ENCODE measurements at regions not wholly inside any gene's neighbourhood (a gene's known extent, or its start where the extent isn't known, plus 50 kb on each side); places are given as distances from the start of the nearest gene placed in this dataset.

DNA sequence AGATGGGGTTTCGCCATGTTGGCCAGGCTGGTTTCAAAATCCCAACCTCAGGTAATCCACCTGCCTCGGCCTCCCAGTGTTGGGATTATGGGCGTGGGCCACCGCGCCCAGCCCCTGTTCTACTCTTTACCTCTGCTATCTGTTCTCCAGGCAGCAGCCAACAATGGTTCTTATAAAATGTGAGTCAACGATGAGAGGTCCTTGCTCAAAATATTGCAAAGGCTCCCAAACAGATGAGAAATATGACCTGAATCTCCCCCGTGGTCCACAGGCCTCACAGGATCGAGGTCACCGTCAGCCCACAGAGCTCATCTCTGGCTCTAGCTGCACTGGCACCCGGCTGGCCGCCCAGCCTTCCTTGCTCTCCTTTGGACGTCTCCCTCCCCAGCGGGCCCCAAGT is 62.0 kb upstream of the EGFR start:
- no peak for DNase-seq (ENCODE audit: low spot score)

DNA sequence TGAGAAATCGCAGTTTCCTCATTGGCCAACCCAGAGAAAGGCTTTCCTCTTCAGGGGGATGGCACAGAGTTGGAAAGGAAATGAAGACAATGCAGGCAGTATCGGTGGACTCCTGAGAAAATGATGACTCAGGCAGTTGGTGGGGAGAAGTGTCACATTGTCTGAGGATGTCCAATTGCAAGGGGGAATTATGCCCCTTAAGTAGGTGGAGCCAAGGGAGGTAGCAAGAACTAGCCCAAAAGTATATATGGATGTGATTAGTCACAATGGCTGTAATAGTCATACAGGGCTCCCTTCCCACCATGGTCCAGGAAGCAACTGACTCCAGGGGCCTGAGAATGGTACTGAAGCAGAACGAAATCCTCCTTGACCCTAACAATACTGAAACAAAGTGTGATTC is 58.3 kb upstream of the EGFR start:
- DNase-seq (ENCODE audit: low spot score): no peak

DNA sequence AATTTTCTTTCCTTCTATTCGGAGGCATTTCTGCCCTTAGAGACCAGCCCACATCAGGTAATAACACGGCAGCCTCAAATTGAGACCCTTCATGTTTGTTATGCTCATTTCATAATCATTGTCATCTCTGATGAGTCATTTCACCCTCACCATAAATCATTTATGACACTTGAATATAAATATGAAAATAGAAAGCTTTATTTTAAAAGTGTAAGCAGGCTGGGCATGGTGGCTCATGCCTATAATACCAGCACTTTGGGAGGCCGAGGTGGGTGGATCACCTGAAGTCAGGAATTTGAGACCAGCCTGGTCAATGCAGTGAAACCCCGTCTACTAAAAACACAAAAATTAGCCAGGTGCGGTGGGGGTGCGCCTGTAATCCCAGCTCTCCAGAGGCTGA is 57.4 kb upstream of the EGFR start:
- DNase-seq (ENCODE audit: low spot score): no peak

DNA sequence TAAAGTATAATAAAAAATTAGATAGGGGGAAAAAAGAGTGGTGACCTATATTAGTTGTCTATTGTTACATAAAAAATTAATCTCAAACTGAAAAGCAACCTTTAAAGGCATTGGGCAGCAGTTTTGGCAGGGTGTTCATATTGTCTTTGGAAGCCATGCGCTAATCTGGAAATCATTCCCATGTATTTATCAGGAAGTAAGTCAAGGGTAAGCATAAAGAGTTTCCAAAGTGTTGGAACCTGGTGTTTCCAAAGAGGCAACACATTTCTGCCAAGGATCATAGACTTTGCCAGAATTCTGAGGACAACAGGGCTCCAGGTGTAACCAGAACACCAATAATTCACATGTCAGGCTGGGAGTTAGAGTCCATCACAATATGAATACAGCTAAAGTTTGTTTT is 55.7 kb upstream of the EGFR start:
- DNase-seq (ENCODE audit: low spot score): no peak

DNA sequence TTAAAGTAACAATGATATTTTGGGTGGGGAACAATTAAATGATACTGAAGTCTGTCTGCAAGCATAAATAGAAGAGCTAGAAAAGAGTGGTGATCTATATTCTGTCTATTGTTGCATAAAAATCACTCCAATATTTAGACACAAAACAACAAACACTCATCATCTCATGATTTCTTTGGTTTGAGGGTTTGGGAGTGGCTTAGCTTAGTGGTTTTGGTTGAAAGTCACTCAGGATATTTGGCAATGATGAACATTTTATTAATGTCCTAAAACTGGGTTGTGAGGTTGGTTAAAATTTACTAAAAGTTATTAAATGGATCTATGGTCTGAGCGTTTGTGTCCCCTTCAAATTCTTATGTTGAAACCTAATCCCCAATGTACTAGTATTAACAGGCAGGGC is 54.7 kb upstream of the EGFR start:
- DNase-seq (ENCODE audit: low spot score): no peak

DNA sequence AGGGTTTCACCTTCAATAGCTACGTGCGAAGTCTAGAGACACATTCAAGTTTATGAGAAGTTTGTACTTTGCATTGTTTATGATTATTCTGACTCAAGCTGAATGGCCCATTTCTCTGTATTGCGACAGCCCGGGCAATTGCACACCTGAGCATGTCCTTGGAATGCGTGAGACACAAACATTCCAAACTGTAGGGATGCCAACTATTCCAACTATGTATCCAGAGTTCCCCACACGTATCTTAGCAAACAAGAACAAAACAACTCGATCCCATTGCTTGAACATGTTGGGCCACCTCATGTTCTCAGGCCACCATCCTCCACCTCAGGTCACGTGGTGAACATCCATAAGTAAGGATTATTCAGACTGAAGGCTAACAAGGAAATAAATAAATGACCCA is 51.4 kb upstream of the EGFR start:
- DNase-seq (ENCODE audit: low spot score): no peak

DNA sequence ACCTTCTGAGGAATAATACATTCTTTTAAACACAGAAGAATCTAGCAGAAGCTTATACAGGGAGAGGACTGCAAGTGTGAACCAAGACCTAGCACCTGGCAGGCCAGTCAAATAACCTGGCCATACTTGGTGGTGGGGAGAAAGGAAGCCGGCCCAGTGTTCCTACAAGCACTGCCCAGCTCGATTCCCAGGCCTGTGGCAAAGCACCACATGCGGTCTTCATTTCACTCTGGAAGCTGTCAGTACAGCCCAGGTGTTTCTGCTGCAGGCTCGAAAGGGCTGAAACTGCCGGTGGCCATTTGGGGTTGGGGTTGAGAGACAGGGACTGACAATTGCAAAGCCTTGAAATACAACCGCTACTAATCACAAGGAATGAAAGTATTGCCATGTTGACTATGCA is 50.8 kb upstream of the EGFR start:
- no peak for DNase-seq (ENCODE audit: low spot score)

Data from putamen (tissue), 1 donor.